GM23248 (cell line): ENCODE measurements at regions not wholly inside any gene's neighbourhood (a gene's known extent, or its start where the extent isn't known, plus 50 kb on each side); places are given as distances from the start of the nearest gene placed in this dataset.

ENCODE experiments used
- EZH2 ChIP-seq: fragments of 200-600 bp; sonication (generic); IDR thresholded peaks from 2 replicates; pipeline ENCODE4 v1.6.1; 2018; ENCODE audit warnings: antibody characterized with exemption, mild to moderate bottlenecking; ENCODE audit not compliant: insufficient read depth, poor library complexity, severe bottlenecking
- EZH2phosphoT487 ChIP-seq: fragments of 200-600 bp; sonication (generic); IDR thresholded peaks from 2 replicates; pipeline ENCODE4 v1.6.1; 2018; ENCODE audit warnings: antibody characterized with exemption, moderate library complexity, mild to moderate bottlenecking, low read depth; ENCODE audit not compliant: insufficient read depth

DNA sequence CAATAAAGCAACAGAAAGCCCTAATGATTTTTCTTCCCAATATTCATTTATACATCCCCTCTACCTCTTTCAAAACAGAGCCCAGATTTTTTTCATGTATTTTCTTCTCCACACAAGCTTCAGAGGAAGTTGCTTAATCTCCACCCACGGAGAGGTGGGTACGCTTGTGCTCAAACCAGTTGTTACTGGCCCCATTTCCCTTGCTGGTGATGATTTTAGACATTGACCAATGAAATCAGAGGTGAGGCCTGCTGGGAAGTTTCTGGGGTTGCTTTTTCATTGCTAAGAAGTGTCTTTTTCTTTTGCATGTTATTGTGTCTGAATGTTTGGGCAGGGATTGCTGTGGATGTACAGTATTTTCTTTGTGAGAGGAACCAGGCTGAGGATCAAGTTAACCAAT lies 448.1 kb upstream of the B3GALT2 start:
- TF ChIP-seq EZH2phosphoT487 (no peak), EZH2 (no peak)
